GM18508 (cell line): ENCODE measurements at regions not wholly inside any gene's neighbourhood (a gene's known extent, or its start where the extent isn't known, plus 50 kb on each side); places are given as distances from the start of the nearest gene placed in this dataset.
"Not testable (repeated sequence)": the region's sequence is repeated elsewhere in the genome, so short reads cannot be mapped to it uniquely, and the experiment has no call there.

Experiments
- ATAC-seq: cut with Tn5 transposase; IDR thresholded peaks from one replicate; pipeline ENCODE4 v1.9.1; 2021; ENCODE audit warnings: moderate number of reproducible peaks; ENCODE audit not compliant: insufficient read depth, unreplicated experiment

DNA sequence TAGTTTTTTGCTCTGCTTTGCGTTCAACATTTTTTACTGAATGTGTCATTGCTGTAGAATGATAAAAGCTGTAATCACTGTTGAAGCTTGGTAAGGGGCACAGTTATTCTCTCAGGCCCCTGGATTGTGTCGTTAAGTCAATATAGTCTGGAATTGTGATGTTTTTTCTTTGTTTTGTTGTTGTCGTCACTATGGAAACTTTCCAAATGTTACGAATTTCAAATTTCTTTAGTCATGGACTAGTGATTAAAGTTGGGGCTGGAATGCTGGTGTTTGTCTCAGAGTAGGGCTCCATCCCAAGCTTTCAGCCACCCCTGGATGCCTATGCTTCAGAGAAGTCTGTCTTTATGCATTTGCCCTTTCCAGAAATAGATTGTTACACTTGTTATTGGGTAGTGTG, 287.2 kb downstream of the CDH19 start:
- ATAC-seq = no peak

DNA sequence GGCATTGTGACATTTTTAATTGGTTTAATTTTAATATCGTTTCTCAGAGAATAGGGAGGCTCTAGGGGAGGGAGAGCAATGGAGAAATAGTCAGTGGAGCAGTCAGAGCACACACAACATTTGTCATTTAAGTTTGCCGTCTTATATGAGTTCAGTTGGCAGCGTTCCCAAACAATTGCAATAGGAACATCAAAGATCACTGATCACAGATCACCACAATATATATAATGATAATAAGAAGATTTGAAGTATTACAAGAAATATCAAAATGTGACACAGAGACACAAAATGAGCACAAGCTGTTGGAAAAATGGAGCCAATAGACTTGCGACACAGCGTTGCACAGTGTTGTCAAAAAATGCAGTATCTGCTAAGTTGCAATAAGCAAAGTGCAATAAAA, 303.7 kb downstream of the CDH19 start:
- no peak for ATAC-seq

DNA sequence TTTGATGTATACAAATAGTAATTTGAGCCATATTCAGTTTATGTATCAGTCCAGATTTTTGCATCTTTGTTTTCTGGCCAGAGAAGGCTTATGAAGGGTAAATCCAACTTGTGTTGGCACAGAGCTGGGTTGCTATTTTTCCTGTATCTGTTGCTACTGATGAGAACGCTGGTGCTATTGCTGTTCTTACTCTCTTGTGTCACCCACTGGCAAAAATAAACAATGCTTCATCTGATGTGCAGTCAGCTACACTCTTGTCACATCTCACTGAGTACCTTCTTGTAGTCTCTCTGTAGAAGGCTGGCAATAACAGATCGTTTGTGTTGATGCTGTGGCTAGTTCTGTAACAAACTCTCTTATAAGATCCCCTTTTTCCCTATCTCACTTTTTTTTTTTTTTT, 323.4 kb downstream of the CDH19 start:
- no peak for ATAC-seq

DNA sequence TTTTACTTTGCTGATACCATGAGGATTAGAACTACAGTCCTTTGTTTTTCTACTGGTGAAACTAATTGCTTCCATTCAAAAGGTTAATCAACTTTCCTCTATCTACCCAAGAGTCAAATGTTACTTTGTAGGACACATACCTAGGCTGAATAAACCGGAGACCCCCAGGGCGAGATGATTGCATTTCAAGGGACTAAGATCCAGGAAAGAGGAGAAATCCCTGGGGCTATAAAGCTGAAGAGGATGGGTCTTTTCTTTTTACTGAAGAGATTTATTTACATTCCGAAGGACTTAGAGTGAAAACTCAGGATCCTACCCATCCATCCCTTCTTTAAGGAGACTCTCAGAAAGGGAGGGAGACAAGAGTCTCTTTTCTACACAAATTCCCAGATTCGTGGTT, 331.9 kb downstream of the CDH19 start:
- no peak for ATAC-seq

DNA sequence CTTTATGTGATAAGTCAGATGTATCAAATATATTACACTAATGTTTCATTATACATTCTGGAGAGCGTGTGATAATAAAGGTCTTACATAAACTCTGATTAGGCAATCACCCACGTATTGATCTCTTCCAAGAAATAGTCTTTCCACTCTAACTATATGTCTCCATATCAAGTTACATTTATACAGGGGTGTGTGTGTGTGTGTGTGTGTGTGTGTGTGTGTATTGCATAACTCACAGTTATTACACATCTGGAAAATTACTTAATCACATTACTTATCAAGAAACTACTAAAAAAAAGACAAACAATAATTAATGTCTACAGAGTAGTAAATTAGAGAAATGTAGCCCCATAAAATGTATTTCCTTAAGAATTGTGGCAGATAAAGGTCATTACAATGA, 339.8 kb downstream of the CDH19 start:
- ATAC-seq = no peak

DNA sequence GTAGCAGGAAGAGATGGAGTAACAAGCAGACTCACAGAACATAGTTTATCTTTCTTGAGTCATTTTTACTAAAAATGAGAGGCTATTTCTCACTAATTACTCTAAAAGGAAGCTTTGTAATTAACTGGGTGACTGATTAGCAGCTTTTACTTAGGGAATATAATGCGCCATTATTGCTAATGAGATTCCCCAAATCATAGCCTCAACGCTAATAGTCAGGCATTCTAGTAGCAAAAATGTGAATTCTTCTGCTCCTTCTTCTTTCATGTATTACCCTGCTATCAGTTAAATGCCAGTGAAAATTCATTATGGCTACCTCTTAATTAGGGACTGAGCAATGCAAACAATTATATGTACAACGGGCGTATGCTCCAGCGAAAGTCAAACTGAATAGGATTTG, 349.8 kb downstream of the CDH19 start:
- ATAC-seq = no peak

DNA sequence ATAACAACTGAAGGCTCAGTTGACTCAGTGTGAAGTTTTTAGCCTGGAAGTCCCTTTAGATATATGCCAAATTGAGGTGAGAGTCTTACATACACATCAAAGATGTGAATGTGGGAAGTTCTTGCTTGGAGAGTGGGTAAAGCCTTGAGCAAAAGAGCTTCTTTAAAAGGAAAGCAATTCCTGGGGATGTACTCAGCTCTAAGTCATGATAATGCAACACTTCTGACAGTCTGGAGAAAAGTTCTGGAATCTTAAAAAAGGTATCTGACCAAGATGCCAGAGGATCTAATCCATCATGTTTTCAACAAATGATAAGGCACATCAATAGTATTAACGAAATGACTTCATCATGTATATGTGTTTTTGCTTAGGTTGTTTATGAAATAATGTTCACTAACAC, 351.2 kb downstream of the CDH19 start:
- no peak for ATAC-seq

DNA sequence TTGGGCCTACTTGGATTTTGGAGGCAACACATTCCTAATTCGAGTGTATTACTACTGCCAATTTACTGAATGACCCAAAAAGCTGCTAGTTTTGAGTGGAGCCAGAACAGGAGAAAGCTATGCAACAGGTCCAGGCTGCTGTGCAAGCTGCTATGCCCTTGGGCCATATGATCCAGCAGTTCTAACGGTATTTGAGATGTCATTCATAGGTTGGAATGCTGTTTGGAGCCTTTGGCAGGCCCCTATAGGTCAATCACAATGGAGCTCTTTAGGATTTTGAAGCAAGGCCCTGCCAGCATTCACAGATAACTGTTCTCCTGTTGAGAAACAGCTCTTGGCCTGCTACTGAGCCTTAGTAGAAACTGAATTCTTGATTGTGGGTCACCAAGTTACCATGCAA, 368.7 kb downstream of the CDH19 start:
- ATAC-seq = no peak

DNA sequence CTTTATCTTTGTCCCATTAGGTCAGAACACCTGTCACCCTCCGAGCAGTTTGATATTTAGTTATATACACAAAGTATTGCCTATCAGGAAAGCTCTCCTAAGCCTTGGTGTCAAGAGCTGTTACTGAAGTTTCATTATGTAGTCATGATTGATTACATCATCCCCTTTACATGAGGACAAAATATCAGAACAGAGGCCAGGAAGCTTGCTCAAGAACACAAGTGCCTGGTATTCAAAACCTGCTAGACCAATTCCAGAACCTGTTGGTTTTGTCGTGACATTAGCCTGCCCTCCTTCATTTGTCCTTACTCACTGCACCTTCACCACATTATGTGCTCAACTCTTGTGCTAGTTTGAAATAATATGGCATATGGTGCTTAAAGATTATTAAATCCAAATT, 377.1 kb downstream of the CDH19 start:
- no peak for ATAC-seq

DNA sequence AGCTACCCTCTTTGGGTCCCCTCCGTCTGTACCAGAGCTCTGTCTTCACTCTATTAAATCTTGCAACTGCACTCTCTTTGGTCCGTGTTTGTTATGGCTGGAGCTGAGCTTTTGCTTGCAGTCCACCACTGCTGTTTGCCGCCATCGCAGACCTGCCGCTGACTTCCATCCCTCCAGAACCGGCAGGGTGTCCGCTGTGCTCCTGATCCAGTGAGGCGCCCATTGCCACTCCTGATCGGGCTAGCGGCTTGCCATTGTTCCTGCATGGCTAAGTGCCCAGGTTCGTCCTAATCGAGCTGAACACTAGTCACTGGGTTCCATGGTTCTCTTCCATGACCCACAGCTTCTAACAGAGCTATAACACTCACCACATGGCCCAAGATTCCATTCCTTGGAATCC, 380.6 kb downstream of the CDH19 start:
- not testable (repeated sequence) for ATAC-seq

DNA sequence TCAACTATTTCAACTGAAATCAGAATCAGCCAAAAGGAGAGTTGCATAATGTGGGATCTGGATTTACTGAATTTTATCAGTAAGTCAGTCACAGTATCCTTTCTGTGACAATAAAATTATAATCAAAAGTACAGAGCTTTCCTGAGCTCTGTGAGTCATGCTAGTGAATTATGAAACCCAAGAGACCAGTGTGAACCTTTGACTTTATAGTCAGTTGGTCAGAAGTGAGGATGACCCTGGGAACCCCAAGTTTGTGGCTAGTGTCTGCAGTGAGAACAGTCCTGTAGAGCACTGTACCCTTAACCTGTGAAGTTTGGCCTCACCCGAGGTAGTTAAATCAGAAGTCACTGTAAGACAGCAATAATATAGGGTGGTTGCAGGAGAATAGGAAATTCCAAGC, 381.7 kb downstream of the CDH19 start:
- no peak for ATAC-seq

DNA sequence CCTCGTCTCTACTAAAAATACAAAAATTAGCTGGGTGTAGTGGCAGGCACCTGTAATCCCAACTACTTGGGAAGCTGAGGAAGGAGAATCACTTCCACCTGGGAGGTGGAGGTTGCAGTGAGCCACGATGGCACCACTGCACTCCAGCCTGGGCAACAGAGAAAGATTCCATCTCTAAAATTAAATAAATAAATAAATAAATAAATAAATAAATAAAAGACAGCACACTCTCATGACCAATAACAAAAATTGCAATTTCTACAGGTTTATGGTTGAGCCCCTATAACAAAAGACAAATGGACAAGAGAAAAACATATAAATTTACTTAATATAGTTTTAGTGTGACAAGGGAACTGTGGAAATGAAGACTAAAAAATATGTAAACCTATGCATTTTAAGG, 384.1 kb downstream of the CDH19 start:
- ATAC-seq = no peak

DNA sequence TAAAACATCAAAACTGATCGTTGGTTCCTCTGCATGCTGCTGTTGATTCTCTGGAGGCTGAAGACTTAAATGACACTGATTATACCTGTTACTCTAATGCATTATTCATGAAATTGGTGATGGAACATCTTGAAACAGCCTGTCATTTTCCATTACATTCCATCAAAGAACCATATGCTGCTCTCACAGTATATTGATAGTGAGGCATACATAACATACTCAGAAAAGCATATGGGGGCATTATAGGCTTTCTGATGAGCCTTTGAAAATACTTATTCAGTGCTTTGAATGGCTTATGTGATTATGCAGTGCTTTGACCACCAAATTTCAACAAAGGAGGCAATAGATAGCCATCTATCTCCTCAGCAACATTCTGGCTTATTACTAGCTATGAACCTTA, 392.1 kb downstream of the CDH19 start:
- ATAC-seq = no peak

DNA sequence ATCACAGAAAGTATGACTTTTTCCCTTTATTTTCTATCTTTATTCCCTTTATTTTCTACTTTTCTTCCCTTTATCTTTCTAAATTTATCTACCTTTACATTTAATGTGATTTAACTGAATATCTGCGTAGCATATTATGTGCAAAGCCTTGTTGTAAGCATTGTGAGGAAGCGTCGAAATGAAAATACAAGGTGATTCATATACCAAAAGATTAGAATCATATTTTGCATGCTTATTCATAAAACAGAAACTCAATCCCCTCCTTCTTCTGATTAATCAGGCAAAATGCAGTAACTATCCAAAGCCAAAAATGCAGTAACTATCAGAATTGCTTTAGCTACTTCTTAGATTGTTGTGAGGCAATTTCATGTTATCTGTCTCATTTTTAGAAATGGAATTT, 393.0 kb downstream of the CDH19 start:
- no peak for ATAC-seq

DNA sequence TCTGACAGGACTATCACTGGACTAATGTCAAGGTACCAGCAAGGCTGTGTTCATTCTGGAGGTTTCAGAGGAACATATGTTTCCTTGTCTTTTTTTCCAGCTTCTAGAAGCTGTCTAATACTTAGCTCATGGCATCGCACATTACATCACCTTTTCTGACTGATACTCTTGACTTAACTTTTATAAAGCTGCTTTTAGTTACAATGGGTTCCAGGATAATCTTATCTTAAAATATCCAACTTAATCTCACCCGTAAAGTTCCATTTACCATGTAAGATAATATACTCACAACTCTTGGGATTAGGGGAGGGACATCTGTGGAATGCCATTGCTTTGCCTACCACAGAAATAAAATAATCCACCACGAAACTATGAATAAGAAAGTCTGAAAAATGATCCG, 394.2 kb downstream of the CDH19 start:
- ATAC-seq = no peak

DNA sequence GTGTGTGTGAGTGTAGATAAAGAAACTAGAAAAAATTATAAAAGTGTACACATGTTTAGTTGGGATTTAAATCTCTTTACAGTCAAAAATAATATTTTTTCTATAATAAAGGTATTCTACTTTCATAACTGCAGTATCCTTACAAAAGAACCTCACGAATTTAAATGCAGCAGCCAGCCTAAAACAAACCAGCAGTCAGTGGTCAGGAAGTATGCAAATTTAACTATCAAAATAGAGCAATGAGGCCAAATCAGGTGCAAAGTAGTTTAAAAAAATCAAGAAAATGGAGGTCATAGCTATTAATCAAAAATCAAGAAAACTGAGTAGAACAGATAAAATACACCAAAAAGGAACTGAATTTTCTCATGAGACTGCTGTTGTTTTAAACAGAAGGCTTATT, 407.1 kb downstream of the CDH19 start:
- ATAC-seq = no peak

DNA sequence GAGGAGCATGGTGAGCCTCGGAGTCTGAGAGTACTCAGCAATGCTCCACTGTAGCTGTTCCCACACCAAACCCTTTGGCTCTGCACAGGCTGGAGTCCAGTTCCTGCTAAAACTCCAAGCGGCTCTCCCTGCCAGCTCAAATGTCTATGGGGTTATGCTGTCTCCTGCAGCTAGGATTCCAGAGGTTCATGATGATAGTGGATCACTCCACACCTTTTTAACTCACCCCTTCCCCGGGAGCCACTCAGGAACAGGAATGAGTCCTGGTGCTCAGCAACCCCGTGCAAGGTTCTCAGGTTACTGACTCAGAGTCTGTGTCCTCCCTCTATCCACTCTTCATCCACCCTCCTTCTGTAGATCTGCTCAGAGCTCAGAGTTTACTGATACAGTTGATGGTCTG, 410.0 kb downstream of the CDH19 start:
- ATAC-seq = no peak

DNA sequence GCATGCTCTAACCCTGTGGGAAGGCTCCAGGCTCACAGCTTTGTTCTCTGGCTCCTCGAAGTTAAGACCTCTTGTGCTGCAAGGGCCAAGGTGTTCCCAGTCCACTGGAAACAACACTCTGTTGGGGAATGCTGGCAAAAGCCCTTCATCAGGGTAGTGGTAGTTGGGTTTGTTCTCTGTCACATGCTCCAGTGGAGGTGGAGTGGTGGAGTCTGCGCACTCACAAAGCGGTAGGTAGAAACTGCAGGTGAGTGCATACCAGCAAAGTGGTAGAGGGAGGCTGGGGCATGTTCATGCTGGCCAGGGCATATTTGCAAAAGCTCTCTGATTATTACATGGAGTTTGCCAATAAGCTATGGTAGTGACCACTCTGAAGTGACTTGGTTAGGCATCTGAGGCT, 410.5 kb downstream of the CDH19 start:
- no peak for ATAC-seq

DNA sequence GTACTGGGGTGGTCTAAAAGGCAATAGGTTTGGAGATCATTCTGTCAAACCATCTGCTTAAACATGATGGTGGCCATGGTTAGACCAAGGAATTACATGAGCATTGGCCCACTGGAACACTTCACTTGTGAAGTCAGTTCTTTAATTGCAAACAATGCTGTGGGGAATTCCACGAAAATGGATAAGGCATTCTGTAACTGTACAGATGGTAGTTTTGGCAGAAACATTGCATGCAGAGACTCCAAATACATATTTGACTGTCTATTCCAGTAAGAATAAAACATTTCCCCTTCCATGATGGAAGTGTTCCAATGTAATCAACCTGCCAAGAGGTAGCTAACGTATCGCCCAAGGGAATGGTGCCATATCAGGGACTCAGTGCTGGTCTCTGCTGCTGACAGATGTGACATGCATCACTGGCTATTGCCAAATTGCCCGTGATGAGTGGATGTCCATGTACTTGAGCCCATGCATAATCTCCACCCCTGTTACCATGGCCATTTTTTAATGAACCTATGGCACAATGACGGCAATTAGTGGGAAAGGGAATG, 417.9 kb downstream of the CDH7 start:
- no peak for ATAC-seq

DNA sequence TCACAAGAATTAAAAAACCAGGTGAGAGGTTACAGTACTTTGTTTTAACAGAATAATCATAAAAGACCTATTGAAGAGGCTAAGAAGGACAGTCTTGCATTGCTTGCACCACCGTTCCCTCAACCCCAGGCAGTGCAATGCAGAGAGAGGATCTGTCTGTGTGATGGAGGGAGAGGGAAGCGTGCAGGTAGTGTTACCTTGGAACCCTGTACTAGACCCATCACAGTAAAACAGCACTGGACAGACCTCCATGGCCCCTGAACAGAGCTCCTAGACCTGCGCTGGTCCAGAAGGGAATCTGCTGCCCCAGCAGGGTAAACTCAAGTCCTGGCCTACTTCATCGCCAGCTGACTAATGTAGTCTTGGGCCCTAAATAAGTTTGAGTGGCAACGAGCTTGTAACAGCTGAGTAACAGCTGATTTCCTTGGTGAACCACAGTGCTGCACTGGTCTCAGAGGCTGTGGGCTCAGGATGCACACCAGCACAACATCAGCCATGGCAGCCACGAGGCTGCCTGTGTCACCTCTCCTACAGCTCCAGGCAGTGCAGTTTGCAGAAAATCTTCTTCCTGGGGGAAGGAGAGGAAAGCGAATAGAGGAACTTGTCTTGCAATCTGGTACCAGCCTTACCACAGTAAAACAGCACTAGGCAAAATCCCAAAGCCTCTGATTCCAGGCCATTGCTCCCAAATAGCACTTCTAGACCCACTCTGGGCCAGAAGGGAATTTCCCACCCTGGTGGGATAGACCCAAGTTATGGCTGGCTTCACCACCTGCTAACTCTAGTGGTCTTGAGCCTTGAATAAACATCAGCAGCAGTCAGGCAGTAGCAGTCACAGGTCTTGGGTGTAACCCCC, 417.2 kb downstream of the CDH7 start:
- no peak for ATAC-seq

DNA sequence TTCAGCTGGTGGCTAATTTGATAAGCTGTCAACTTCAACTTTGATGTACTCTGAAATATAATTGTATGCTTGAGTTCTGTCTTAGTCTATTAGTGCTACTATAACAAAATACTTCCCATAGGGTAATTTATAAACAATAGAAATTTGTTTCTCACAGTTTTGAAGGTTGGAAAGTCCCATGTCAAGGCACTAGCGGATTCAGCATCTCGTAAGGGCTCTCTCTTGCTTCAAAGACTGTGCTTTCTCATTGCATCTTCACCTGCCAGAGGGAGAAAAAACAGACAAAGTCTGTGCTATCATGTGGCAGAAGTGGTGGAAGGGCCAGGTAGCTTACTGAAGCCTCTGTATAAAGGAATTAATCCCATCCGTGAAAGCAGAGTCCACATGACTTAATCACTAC, 409.2 kb downstream of the CDH7 start:
- no peak for ATAC-seq

DNA sequence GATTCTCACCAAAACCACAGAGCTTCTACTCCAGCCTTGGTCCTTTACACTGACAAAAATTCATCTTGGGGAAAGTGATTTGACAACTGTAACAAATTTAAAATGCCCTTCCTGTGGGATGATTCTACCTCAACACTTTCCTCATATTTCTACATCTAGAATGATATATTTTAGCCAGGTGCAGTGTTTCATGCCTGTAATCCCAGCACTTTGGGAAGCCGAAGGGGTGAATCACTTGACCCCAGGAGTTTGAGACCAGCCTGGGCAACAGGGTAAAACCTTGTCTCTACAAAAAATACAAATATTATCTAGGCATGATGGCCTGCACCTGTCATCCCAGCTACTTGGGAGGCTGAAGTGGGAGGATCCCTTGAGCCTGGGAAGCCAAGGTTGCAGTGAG, 408.6 kb downstream of the CDH7 start:
- ATAC-seq = no peak
